Keratinocyte (primary cell): ENCODE measurements at regions not wholly inside any gene's neighbourhood (a gene's known extent, or its start where the extent isn't known, plus 50 kb on each side); places are given as distances from the start of the nearest gene placed in this dataset.

Experiments used
- DNase-seq: peaks from one replicate; pipeline ENCODE4 v3.0.0-alpha.2; 2011; ENCODE audit warnings: low read depth, missing footprints, low spot score
- FAIRE-seq: peaks from 2 replicates; lab custom pipeline; 2011; peaks lifted over from hg19 to GRCh38; lab: Jason Lieb, UNC
- H2AFZ ChIP-seq: 2 replicates; pipeline ENCODE4 v1.6.0; 2012; ENCODE audit warnings: low read length, control low read depth, inconsistent platforms; ENCODE audit not compliant: control insufficient read depth
- H3K27ac ChIP-seq: 2 replicates; pipeline ENCODE4 v1.5.1; 2011; ENCODE audit warnings: low read length; ENCODE audit not compliant: control insufficient read depth, insufficient read depth
- H3K27me3 ChIP-seq: 3 replicates; pipeline ENCODE4 v1.6.0; 2011; ENCODE audit warnings: low read length; ENCODE audit not compliant: control insufficient read depth, insufficient read depth; ENCODE audit errors: extremely low read depth
- H3K36me3 ChIP-seq, 2 experiments: 2 replicates in 1 of 2; 3 replicates in 1 of 2; pipeline ENCODE4 v1.5.1; 2011; ENCODE audit warnings: low read length in 2 of 2, mild to moderate bottlenecking in 1 of 2; ENCODE audit not compliant: control insufficient read depth in 2 of 2, insufficient read depth in 2 of 2; ENCODE audit errors: extremely low read depth in 1 of 2
- H3K4me1 ChIP-seq: 3 replicates; pipeline ENCODE4 v1.5.1; 2011; ENCODE audit warnings: low read length; ENCODE audit not compliant: control insufficient read depth, insufficient read depth; ENCODE audit errors: extremely low read depth
- H3K4me2 ChIP-seq: 3 replicates; pipeline ENCODE4 v1.6.0; 2011; ENCODE audit warnings: low read depth, low read length; ENCODE audit not compliant: control insufficient read depth, insufficient read depth; ENCODE audit errors: extremely low read depth
- H3K4me3 ChIP-seq, 3 experiments: fragments of 200-600 bp in 1 of 3; sonication (generic) in 1 of 3; 2 replicates in 2 of 3; 3 replicates in 1 of 3; pipeline ENCODE4 v1.5.1; 2011 to 2016; ENCODE audit warnings: low read length in 3 of 3, mild to moderate bottlenecking in 3 of 3, control low read depth in 2 of 3, inconsistent platforms in 1 of 3, low read depth in 1 of 3, mixed read lengths in 1 of 3, mixed run types in 1 of 3, moderate library complexity in 1 of 3; ENCODE audit not compliant: control insufficient read depth in 2 of 3, insufficient read depth in 2 of 3; ENCODE audit errors: extremely low read depth in 1 of 3
- H3K79me2 ChIP-seq: 2 replicates; pipeline ENCODE4 v1.6.0; 2012; ENCODE audit warnings: low read length; ENCODE audit not compliant: control insufficient read depth, insufficient read depth
- H3K9ac ChIP-seq: 3 replicates; pipeline ENCODE4 v1.6.0; 2011; ENCODE audit warnings: low read length; ENCODE audit not compliant: control insufficient read depth, insufficient read depth; ENCODE audit errors: extremely low read depth
- H3K9me1 ChIP-seq: 3 replicates; pipeline ENCODE4 v1.6.0; 2011; ENCODE audit warnings: low read length; ENCODE audit not compliant: control insufficient read depth, insufficient read depth; ENCODE audit errors: extremely low read depth
- H3K9me3 ChIP-seq: 2 replicates; pipeline ENCODE4 v1.5.1; 2012; ENCODE audit warnings: low read depth, low read length; ENCODE audit not compliant: control insufficient read depth
- H4K20me1 ChIP-seq: 3 replicates; pipeline ENCODE4 v1.6.0; 2011; ENCODE audit warnings: low read length; ENCODE audit not compliant: control insufficient read depth, insufficient read depth; ENCODE audit errors: extremely low read depth
- CTCF ChIP-seq, 3 experiments: IDR thresholded peaks in 1 of 3; conservative IDR thresholded peaks in 1 of 3; optimal IDR thresholded peaks in 1 of 3; 2 replicates in 2 of 3; 3 replicates in 1 of 3; pipeline versions ENCODE3 to v1.5.1; 2011; ENCODE audit warnings: low read length in 3 of 3, mild to moderate bottlenecking in 3 of 3, moderate library complexity in 2 of 3, control low read depth in 1 of 3, inconsistent platforms in 1 of 3; ENCODE audit not compliant: insufficient read depth in 2 of 3; ENCODE audit errors: extremely low read depth in 1 of 3
- EZH2 ChIP-seq: IDR thresholded peaks from one replicate; pipeline ENCODE4 v1.6.1; 2012; ENCODE audit warnings: inconsistent platforms, mild to moderate bottlenecking, low read length, moderate library complexity
- dilution Hi-C: fragments of 300-500 bp; cut with MboI; formaldehyde crosslinking; loops from one replicate; pipeline ENCODE4 v1.7.0; 2020; ENCODE audit warnings: low sequenced_read_pairs; ENCODE audit not compliant: extremely low pct_ligation_motif_present

DNA sequence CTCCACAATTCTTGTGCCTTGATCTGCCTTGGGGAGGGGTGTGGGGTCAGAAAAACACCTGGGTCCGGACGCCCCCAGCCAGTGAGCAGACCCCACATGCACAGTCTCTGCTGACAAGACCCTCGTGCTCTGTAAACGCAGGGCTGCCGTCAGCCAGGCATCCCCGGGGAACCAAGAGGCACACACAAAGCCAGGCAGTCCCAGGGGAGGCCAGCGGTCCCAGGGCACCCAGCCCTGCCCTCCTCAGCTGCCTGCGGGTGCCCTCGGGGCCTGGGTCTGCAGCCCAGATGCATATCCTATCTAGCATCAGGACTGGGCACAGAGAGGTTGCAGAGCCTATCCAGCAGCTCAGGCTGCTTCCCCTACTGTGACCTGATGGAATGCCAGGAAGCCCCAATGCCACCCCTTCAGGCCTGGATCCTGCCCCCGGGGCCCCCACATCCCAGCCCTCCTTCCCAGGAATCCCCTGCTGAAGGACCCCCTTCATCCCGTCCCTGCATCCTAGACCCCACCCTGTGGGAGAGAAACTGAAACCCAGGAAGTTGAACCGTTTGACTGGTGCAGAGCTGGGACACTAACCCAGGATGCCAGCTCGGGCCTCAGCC is 92.4 kb downstream of the MICALL2 start:
- no peak for FAIRE-seq
- Histone ChIP-seq H4K20me1 (no peaks in the 10 kb centered on the region), H3K4me1 (no peaks in the 10 kb centered on the region), H3K9me3 (no peaks in the 10 kb centered on the region), H3K79me2 (no peaks in the 10 kb centered on the region), H3K9ac (no peak overlapping the region), H3K27me3 (peaks cover 44% of the 10 kb centered on the region), H2AFZ (no peak overlapping the region), H3K36me3 (no peaks in the 10 kb centered on the region), H3K27ac (no peak overlapping the region), H3K9me1 (no peaks in the 10 kb centered on the region), H3K4me3 (no peak overlapping the region), H3K4me2 (no peak overlapping the region)
- dilution Hi-C loops: no loop called here
- TF ChIP-seq EZH2 (no peak), CTCF (optimal IDR thresholded peaks at IDR 0.05 in 1 of 3, IDR thresholded peaks at IDR 0.05 in 1 of 3, conservative IDR thresholded peaks at IDR 0.05 in 1 of 3; ENCODE audit: extremely low read depth in 1 of 3, insufficient read depth in 2 of 3, low read length in 3 of 3) (no peak)
- DNase-seq: no peak

GRCh38 chr7:1367501-1368183 is 91.6 kb downstream of the MICALL2 start:
- Histone ChIP-seq H3K79me2 (no peaks in the 10 kb centered on the region), H3K9ac (no peak overlapping the region), H3K4me3 (no peak overlapping the region), H3K36me3 (no peaks in the 10 kb centered on the region), H3K9me1 (no peaks in the 10 kb centered on the region), H4K20me1 (no peaks in the 10 kb centered on the region), H3K27ac (no peak overlapping the region), H3K4me2 (no peak overlapping the region), H3K9me3 (no peaks in the 10 kb centered on the region), H3K4me1 (no peaks in the 10 kb centered on the region), H3K27me3 (peaks cover 48% of the 10 kb centered on the region), H2AFZ (no peak overlapping the region)
- dilution Hi-C loops: no loop called here
- no peak for FAIRE-seq
- DNase-seq: no peak
- TF ChIP-seq EZH2: no peak
- no peak for TF ChIP-seq CTCF (optimal IDR thresholded peaks at IDR 0.05 in 1 of 3, IDR thresholded peaks at IDR 0.05 in 1 of 3, conservative IDR thresholded peaks at IDR 0.05 in 1 of 3; ENCODE audit: extremely low read depth in 1 of 3, insufficient read depth in 2 of 3, low read length in 3 of 3)
